ENCODE measurements at regions not wholly inside any gene's neighbourhood (a gene's known extent, or its start where the extent isn't known, plus 50 kb on each side); places are given as distances from the start of the nearest gene placed in this dataset.

DNA sequence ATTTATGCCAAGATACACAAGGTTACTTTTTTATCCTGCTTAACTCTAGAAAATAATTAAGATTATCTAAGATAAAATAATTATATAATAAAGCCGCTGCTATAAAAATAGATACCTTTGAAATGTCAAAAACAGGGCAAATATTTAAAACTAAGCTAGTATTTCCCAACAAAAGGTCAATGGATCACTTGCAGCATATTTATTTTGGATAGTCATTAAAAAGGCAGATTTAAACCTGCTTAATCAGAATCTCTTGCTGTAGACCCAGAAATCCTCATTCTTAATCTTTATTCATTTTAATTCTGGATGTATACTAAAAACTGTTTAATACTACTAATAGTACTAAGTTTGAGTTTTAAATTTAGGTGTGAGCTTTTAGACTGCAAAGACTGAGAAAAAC is 139.0 kb upstream of the CWC22 start:
- Mint-ChIP-seq H3K4me1 (ENCODE audit: low read depth) (no peaks in the 10 kb centered on the region), H3K4me3 (no peak overlapping the region), H3K36me3 (ENCODE audit: low read depth) (no peaks in the 10 kb centered on the region), H3K27ac (no peak overlapping the region), H3K27me3 (no peaks in the 10 kb centered on the region), H3K9me3 (no peaks in the 10 kb centered on the region)
- intact Hi-C loops (cut with micrococcal nuclease), result no loop called here

- no peak overlapping the region for H3K27ac Mint-ChIP-seq
- no peaks in the 10 kb centered on the region for H3K36me3 Mint-ChIP-seq (ENCODE audit: low read depth)
- intact Hi-C loops (cut with micrococcal nuclease), result no loop called here
- H3K9me3 Mint-ChIP-seq, result no peaks in the 10 kb centered on the region
- no peaks in the 10 kb centered on the region for H3K27me3 Mint-ChIP-seq
- no peaks in the 10 kb centered on the region for H3K4me1 Mint-ChIP-seq (ENCODE audit: low read depth)
- H3K4me3 Mint-ChIP-seq, result no peak overlapping the region
These were observed 138.1 kb upstream of the CWC22 start for GRCh38 chr2:180145163-180145562.

DNA sequence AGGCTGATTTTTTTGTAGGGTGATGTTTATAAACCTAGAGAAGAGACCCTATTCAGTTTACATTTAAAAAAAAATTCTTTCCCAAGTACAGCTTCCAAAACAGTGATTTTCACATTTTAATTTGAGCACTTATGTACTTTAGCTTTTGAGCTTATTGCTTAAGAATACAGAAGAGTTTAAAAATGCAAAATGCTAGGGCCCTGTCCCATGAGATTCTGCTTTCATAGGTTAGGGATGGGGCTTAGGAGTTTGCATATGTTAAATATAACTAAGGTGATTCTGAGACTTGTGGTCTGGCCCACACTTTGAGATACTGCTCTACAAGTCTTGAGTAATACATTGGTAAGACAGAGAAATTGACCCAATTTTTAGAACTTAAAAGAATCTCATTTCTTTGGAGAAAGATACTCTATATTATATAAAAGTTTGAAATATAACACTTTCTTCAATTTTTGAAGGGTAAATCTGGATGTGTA is 137.3 kb upstream of the CWC22 start:
- no peaks in the 10 kb centered on the region for H3K4me1 Mint-ChIP-seq (ENCODE audit: low read depth)
- H3K36me3 Mint-ChIP-seq (ENCODE audit: low read depth), result no peaks in the 10 kb centered on the region
- intact Hi-C loops (cut with micrococcal nuclease), result no loop called here
- H3K9me3 Mint-ChIP-seq, result no peaks in the 10 kb centered on the region
- H3K27ac Mint-ChIP-seq, result no peak overlapping the region
- no peaks in the 10 kb centered on the region for H3K27me3 Mint-ChIP-seq
- no peak overlapping the region for H3K4me3 Mint-ChIP-seq

- H3K9me3 Mint-ChIP-seq, result no peaks in the 10 kb centered on the region
- H3K27ac Mint-ChIP-seq, result no peak overlapping the region
- no peaks in the 10 kb centered on the region for H3K27me3 Mint-ChIP-seq
- H3K36me3 Mint-ChIP-seq (ENCODE audit: low read depth), result no peaks in the 10 kb centered on the region
- H3K4me1 Mint-ChIP-seq (ENCODE audit: low read depth), result no peaks in the 10 kb centered on the region
- intact Hi-C loops (cut with micrococcal nuclease), result no loop called here
- no peak overlapping the region for H3K4me3 Mint-ChIP-seq
These were observed 136.7 kb upstream of the CWC22 start for GRCh38 chr2:180143633-180144337.

GRCh38 chr2:180141600-180141999 is 134.5 kb upstream of the CWC22 start:
- Mint-ChIP-seq H3K27ac (no peak overlapping the region), H3K9me3 (no peaks in the 10 kb centered on the region), H3K36me3 (ENCODE audit: low read depth) (no peaks in the 10 kb centered on the region), H3K27me3 (no peaks in the 10 kb centered on the region), H3K4me1 (ENCODE audit: low read depth) (no peaks in the 10 kb centered on the region), H3K4me3 (no peak overlapping the region)
- intact Hi-C loops (cut with micrococcal nuclease), result no loop called here

- intact Hi-C loops (cut with micrococcal nuclease), result no loop called here
- H3K4me3 Mint-ChIP-seq, result no peak overlapping the region
- no peaks in the 10 kb centered on the region for H3K36me3 Mint-ChIP-seq (ENCODE audit: low read depth)
- H3K27me3 Mint-ChIP-seq, result no peaks in the 10 kb centered on the region
- peaks cover 10% of the 10 kb centered on the region for H3K9me3 Mint-ChIP-seq
- no peak overlapping the region for H3K27ac Mint-ChIP-seq
- H3K4me1 Mint-ChIP-seq (ENCODE audit: low read depth), result peaks cover 11% of the 10 kb centered on the region
These were observed 126.6 kb upstream of the CWC22 start for GRCh38 chr2:180133736-180134135.

DNA sequence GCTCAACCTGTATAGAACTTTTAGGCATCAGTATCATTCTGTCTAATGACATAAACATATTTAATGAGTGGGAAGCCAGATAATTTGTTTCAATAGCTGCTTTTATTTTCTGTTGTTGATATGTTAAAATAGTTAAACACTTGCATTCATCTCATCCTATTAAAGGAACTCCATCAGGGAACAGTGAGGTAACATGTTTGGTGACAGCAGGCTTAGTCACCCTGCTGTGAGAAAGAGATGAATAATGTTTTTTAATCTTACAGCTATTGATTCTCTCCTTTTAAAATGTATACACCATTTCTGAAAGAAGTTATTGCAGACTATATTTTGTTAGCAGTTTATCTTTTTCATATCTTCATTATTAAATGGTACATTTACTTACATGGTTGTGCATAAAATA is 123.3 kb upstream of the CWC22 start:
- peaks cover 10% of the 10 kb centered on the region for H3K9me3 Mint-ChIP-seq
- H3K4me1 Mint-ChIP-seq (ENCODE audit: low read depth), result peaks cover 11% of the 10 kb centered on the region
- peaks cover 3% of the 10 kb centered on the region for H3K27me3 Mint-ChIP-seq
- H3K27ac Mint-ChIP-seq, result no peak overlapping the region
- no peak overlapping the region for H3K4me3 Mint-ChIP-seq
- intact Hi-C loops (cut with micrococcal nuclease), result no loop called here
- no peaks in the 10 kb centered on the region for H3K36me3 Mint-ChIP-seq (ENCODE audit: low read depth)

DNA sequence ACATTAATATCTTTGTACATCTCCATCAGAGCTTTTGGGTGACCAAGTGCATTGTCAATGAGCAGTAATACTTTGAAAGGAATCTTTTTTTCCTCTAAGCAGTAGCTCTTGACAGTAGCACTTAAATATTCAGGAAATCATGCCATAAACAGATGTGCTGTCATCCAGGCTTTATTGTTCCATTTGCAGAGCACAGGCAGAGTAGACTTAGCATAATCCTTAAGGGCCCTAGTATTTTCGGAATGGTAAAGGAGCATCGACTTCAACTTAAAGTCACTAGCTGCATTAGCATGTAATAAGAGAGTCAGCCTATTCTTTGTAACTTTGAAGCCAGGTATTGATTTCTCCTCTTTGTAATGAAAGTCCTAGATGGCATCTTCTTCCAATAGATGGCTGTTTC is 121.8 kb upstream of the CWC22 start:
- peaks cover 11% of the 10 kb centered on the region for H3K4me1 Mint-ChIP-seq (ENCODE audit: low read depth)
- peaks cover 3% of the 10 kb centered on the region for H3K27me3 Mint-ChIP-seq
- no peak overlapping the region for H3K4me3 Mint-ChIP-seq
- H3K36me3 Mint-ChIP-seq (ENCODE audit: low read depth), result no peaks in the 10 kb centered on the region
- intact Hi-C loops (cut with micrococcal nuclease), result loop anchor here (10.0 kb wide), 1 partner anchor 1336 kb away; no protein-coding TSS in a partner anchor
- H3K9me3 Mint-ChIP-seq, result peaks cover 10% of the 10 kb centered on the region
- H3K27ac Mint-ChIP-seq, result no peak overlapping the region

DNA sequence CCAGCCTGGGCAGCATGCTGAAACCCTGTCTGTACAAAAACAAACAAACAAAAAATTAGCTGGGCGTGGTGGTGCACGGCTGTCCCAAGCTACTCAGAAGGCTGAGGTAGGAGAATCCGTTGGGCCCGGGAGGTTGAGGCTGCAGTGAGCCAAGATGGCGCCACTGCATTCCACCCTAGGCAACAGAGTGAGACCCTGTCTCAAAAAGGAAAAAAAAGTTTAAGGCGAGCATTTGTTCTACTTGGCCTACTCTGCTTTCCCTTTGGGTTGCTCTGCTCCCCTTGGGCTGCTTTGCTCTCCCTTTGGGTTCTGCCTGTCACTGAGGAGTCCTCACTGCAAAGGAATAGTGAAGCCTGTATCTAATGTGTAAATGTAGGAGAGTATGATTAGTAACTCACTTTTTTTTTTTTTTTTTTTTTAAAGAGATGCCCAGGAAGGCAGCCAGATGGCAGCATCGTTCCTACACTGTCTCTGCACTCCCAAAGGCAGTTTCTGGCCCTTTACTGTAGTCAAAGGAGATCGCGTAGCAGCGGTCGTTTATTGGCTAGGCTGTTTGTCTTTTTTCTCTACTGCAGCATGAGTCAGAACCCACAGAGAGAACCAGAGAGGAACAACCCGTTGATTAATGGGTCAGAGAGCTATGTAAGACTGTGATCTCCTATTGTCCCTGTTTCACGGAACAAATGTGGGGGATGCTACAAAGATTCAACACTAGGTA is 118.3 kb upstream of the CWC22 start:
- Mint-ChIP-seq H3K4me1 (ENCODE audit: low read depth) (no peaks in the 10 kb centered on the region), H3K27ac (no peak overlapping the region), H3K9me3 (no peaks in the 10 kb centered on the region), H3K27me3 (peaks cover 3% of the 10 kb centered on the region), H3K36me3 (ENCODE audit: low read depth) (no peaks in the 10 kb centered on the region), H3K4me3 (no peak overlapping the region)
- intact Hi-C loops (cut with micrococcal nuclease), result loop anchor here (2.0 to 10.0 kb wide), 2 partner anchors 931 to 1339 kb away; no protein-coding TSS in a partner anchor

- no peak overlapping the region for H3K4me3 Mint-ChIP-seq
- H3K36me3 Mint-ChIP-seq (ENCODE audit: low read depth), result no peaks in the 10 kb centered on the region
- H3K27me3 Mint-ChIP-seq, result peaks cover 3% of the 10 kb centered on the region
- H3K27ac Mint-ChIP-seq, result no peak overlapping the region
- intact Hi-C loops (cut with micrococcal nuclease), result loop anchor here (2.0 to 10.0 kb wide), 2 partner anchors 932 to 1340 kb away; no protein-coding TSS in a partner anchor
- H3K9me3 Mint-ChIP-seq, result no peaks in the 10 kb centered on the region
- H3K4me1 Mint-ChIP-seq (ENCODE audit: low read depth), result no peaks in the 10 kb centered on the region
These were observed 117.4 kb upstream of the CWC22 start for GRCh38 chr2:180124273-180125139.

DNA sequence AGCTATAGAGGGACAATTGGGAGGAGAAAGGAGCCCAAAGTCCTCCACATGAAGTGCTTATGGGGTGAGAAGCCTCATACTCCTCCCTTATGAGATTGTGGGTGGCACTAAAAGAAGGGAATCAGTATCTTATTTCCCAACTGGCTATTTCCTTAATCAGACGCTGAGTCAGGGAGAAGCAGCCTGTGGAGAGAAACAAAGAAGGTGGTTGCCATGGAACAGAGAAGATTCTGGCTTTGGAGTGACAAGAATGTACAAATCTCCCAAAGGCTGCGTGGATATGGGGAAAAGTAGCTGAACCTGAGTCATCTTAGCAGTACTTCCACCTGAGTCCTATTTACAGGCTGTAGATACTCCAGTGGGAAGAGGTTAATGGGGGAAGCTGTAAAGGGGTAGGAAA is 115.8 kb upstream of the CWC22 start:
- Mint-ChIP-seq H3K4me3 (no peak overlapping the region), H3K36me3 (ENCODE audit: low read depth) (no peaks in the 10 kb centered on the region), H3K27me3 (peaks cover 3% of the 10 kb centered on the region), H3K27ac (no peak overlapping the region), H3K4me1 (ENCODE audit: low read depth) (no peaks in the 10 kb centered on the region), H3K9me3 (no peaks in the 10 kb centered on the region)
- intact Hi-C loops (cut with micrococcal nuclease), result loop anchor here (10.0 kb wide), 1 partner anchor 1342 kb away; no protein-coding TSS in a partner anchor

- Mint-ChIP-seq H3K4me1 (ENCODE audit: low read depth) (no peaks in the 10 kb centered on the region), H3K27ac (no peak overlapping the region), H3K9me3 (no peaks in the 10 kb centered on the region), H3K4me3 (no peak overlapping the region), H3K27me3 (no peaks in the 10 kb centered on the region), H3K36me3 (ENCODE audit: low read depth) (no peaks in the 10 kb centered on the region)
- intact Hi-C loops (cut with micrococcal nuclease), result no loop called here
These were observed 108.6 kb upstream of the CWC22 start for GRCh38 chr2:180115675-180116074.

DNA sequence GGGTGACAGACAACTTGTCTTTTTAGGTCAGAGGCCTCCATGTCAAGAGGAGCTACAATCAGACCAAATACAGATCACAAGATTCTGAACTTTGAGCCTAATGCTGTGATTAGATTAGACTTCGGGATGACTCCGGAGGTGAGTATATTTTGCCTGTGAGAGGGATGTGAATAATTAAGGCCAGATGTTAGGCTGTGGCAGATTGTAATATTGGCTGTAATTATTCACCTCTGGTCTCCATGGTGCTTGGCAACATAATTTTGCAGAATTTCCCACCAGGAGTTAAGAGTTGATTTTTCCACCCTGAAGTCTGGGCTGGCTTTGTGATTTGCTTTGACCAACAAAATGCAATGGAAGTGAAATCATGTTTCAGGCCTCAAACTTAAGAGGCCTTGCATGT is 108.2 kb upstream of the CWC22 start:
- H3K27me3 Mint-ChIP-seq, result no peaks in the 10 kb centered on the region
- no peaks in the 10 kb centered on the region for H3K4me1 Mint-ChIP-seq (ENCODE audit: low read depth)
- no peaks in the 10 kb centered on the region for H3K9me3 Mint-ChIP-seq
- intact Hi-C loops (cut with micrococcal nuclease), result no loop called here
- no peak overlapping the region for H3K27ac Mint-ChIP-seq
- H3K4me3 Mint-ChIP-seq, result no peak overlapping the region
- no peaks in the 10 kb centered on the region for H3K36me3 Mint-ChIP-seq (ENCODE audit: low read depth)

- H3K4me3 Mint-ChIP-seq, result no peak overlapping the region
- H3K27me3 Mint-ChIP-seq, result no peaks in the 10 kb centered on the region
- H3K36me3 Mint-ChIP-seq (ENCODE audit: low read depth), result no peaks in the 10 kb centered on the region
- H3K9me3 Mint-ChIP-seq, result no peaks in the 10 kb centered on the region
- intact Hi-C loops (cut with micrococcal nuclease), result no loop called here
- H3K4me1 Mint-ChIP-seq (ENCODE audit: low read depth), result no peaks in the 10 kb centered on the region
- no peak overlapping the region for H3K27ac Mint-ChIP-seq
These were observed 104.8 kb upstream of the CWC22 start for GRCh38 chr2:180111901-180112300.

Data from dendritic cell treated with granulocyte-macrophage colony-stimulating factor and Interleukin-4, amounts not matched to agents 40 ng/mL and 50 ng/mL, for 4 days (primary cell).